ENCODE measurements at regions not wholly inside any gene's neighbourhood (a gene's known extent, or its start where the extent isn't known, plus 50 kb on each side); places are given as distances from the start of the nearest gene placed in this dataset.

- 5% methylated on average over 7 of the region's 7 CpGs for WGBS (ENCODE audit: insufficient coverage, low coverage, missing lambda C conversion rate)
- Histone ChIP-seq H2AFZ (ENCODE audit: low read depth, low read length) (no peak overlapping the region), H3K9ac (ENCODE audit: insufficient read depth in 1 of 2, low read depth in 2 of 2, low read length in 2 of 2) (no peak overlapping the region), H3K4me2 (ENCODE audit: insufficient read depth, low read length) (no peak overlapping the region), H3K9me1 (ENCODE audit: control insufficient read depth, insufficient read depth, low read length) (no peaks in the 10 kb centered on the region), H3K79me2 (ENCODE audit: control insufficient read depth, insufficient read depth, low read length) (no peaks in the 10 kb centered on the region), H3K9me3 (replicated peaks; ENCODE audit: control insufficient read depth, insufficient read depth, low read depth, low read length) (no peaks in the 10 kb centered on the region), H3K27me3 (ENCODE audit: control insufficient read depth in 2 of 2, insufficient read depth in 2 of 2, low read length in 2 of 2) (peaks cover 30 to 70% of the 10 kb centered on the region in 2 experiments), H3K4me1 (replicated peaks in 1 of 2; ENCODE audit: control insufficient read depth in 2 of 2, insufficient read depth in 2 of 2, low read length in 2 of 2) (peaks cover 0 to 7% of the 10 kb centered on the region in 2 experiments; a peak in 1 of 5 replicates), H3K27ac (ENCODE audit: extremely low read depth, low read depth, low read length) (no peak overlapping the region), H3K36me3 (ENCODE audit: control insufficient read depth, insufficient read depth, low read length) (no peaks in the 10 kb centered on the region), H4K20me1 (replicated peaks; ENCODE audit: control insufficient read depth, insufficient read depth, low read length) (peaks cover 4% of the 10 kb centered on the region; the same call in 1 of the 2 replicates), H3K4me3 (no peak overlapping the region)
- TF ChIP-seq TGIF2 (CRISPR knock-in tag; IDR thresholded peaks at IDR 0.05) (no peak), BDP1 (IDR thresholded peaks at IDR 0.05; ENCODE audit: insufficient read depth, insufficient read length) (no peak), PML (IDR thresholded peaks at IDR 0.05; ENCODE audit: low read length) (no peak), CREM (IDR thresholded peaks at IDR 0.05; ENCODE audit: low read depth) (no peak), MTF1 (CRISPR knock-in tag; IDR thresholded peaks at IDR 0.05; ENCODE audit: borderline replicate concordance) (no peak), SMAD4 (CRISPR knock-in tag; conservative IDR thresholded peaks at IDR 0.05) (no peak), PTBP1 (IDR thresholded peaks at IDR 0.05; ENCODE audit: low read depth, low read length) (no peak), TEAD4 (IDR thresholded peaks at IDR 0.05; ENCODE audit: low read length) (no peak), TEAD4 (CRISPR knock-in tag; IDR thresholded peaks at IDR 0.05; ENCODE audit: borderline replicate concordance) (no peak), ZBTB5 (IDR thresholded peaks at IDR 0.05) (no peak), ZBED1 (IDR thresholded peaks at IDR 0.05) (no peak), TRIM28 (IDR thresholded peaks at IDR 0.05) (no peak), MEF2A (IDR thresholded peaks at IDR 0.05; ENCODE audit: control insufficient read depth, low read depth, low read length) (no peak), POLR2B (IDR thresholded peaks at IDR 0.05; ENCODE audit: low read depth, partially characterized antibody) (no peak), LARP7 (IDR thresholded peaks at IDR 0.05) (no peak), ZNF696 (CRISPR knock-in tag; conservative IDR thresholded peaks at IDR 0.05) (no peak), ZNF444 (CRISPR knock-in tag; IDR thresholded peaks at IDR 0.05) (no peak)
- ATAC-seq (peak; percentile 24; the same call in 1 of the 3 replicates), DNase-seq (ENCODE audit: extremely low read depth in 1 of 4, low spot score in 3 of 4) (no peak), FAIRE-seq (no peak)
- POLR2A ChIA-PET, result interaction anchor here (0.9 kb wide), 1 partner anchor 29 kb away, joined by 3 read pairs; no protein-coding TSS in a partner anchor
- BruUV-seq (replicated peaks), result no TSS peak
- in situ Hi-C loops (cut with MboI), result no loop called here
- CTCF ChIA-PET (ENCODE audit: low intra/inter-chr PET ratio), result no interaction called here
- intact Hi-C loops (cut with micrococcal nuclease), result no loop called here
Measured at GRCh38 chr7:155368894-155369600, 71.4 kb downstream of the INSIG1 start.

Data from K562 (cell line).